Ureter (tissue), 1 donor: ENCODE measurements at regions not wholly inside any gene's neighbourhood (a gene's known extent, or its start where the extent isn't known, plus 50 kb on each side); places are given as distances from the start of the nearest gene placed in this dataset.

Source experiments
- DNase-seq: peaks from one replicate; pipeline ENCODE4 v3.0.0-alpha.2; 2020; ENCODE audit warnings: low spot score
- donor health status: DM: yes; HTN: yes; CAD: no.

DNA sequence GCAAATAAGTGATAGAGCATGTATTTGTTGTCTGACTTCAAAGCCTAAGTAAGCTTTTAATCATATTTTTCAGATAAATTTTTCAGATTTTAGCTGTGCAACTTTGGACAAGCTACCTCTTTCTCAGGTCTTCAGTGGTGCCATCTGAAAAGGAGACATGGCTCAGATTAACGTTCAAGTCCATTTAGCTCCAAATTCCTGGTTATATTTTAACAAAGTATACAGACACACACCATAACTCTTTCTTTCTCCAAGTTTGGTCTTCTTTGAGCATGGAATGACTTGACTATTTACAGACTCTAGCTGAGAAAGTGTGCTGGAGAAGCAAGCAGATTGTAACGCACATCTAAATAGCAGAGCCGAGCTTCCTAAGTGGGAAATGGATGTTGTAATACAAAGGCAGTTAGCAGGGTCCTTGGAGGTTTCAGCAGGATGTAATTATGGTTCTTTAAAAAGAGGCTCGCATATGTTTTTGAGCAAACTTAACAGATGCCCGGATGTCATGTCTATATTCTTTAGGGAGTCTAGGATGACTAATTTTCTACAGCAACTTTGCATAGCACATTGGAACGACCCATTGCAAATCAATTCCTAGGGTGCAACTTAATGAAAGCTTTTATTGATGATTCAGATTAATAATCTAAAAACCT is 128.1 kb upstream of the E2F8 start:
- no peak for DNase-seq

DNA sequence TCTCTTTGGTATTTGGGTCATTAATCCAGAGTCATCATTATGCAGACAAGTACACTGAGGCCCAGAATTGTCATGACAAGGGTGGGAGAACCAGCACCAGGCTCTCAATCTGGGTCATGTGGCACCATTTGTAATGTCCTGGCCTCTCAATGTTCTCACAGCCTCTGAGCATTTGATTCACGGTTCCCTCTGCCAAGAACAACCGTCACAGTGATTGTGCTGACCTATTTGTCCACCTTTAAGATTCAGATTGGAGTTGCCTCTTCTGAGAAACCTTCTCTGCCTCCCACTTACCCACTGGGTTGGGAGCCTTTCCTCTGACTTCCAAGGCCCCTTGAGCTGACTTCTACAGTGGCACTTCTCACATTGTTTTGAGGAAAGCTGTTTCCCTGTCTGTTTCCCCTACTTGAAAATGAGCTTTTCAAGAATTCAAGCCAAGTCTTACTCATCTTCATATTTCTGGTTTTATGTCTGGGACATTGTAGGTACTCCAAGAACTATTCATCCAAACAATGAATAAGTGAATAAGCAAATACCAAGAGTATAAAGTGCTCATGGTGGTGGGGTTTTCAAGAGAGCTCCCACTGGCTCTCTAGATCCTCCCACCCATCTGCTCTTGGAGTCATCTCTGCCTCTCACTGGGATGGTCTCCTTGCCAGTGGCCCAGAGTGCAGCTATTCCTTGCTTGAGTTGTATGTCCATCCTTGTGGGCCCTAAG is 126.4 kb upstream of the E2F8 start:
- no peak for DNase-seq

DNA sequence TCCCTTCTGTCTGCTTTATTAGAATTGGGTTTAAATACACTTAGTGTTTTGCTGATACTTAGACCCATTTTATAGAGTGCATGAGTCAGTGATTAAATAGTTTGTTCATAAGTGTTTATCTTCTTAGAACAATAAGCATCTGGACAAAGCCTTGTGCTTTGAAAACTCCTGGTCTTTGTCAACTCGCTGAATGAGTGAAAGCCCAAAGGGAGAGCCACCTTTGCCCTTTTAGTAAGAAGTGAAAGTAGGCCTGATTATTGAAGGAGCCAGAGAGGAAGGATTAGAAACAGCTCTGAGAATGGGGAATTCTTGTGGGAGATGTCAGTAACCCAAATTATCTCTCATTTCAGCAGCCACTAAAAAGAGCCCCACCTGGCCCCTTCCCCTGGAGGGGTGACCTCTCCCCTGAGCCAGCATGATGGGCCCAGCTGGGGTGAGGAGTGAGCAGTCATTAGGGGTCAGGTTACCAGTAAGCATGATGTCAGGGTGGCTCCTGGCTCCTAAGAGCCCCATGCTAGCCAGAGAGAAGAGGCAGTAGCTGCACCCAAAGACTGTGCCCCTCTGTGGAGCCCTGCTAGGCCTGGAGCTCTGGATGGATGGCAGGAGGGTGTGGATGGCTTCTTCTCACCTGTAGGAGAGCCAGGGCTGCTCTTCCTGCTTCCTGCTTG is 125.1 kb upstream of the E2F8 start:
- DNase-seq, result no peak

DNA sequence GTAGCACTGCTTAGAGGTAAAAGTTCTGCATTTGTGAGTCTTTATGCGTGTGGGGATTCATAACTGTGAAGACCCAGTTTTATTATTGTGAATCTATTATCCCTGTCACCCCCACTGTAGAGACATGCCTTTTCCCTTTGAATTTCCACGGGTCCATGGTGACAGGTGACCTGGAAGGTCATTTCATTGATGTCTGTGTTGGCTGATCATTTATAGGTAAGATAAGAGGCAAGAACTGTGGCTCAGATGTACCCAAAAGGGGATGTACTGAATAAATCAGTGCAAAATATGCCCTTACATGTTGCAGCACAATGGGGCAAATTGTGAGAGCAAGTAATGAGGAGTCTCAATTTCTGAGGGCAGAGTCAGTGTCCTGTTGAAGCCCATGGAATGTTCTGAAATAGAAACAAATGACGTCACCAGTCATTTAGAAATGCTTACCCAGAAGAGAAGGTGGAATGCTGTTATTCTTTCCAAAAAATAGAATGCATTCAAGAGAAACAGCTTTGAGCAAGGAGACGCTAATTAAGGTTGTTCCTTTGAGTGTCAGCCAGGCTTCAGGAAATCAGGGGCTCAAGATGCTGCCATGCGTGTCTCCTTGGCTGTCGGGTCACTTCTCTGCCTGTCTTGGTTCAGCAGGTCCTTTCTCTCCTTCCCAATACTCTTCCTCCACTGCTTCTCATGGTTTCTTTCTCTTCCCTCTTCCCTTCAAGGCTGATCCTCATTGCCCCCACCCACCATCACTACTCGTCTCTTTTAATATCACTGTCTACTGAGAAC is 118.7 kb upstream of the E2F8 start:
- DNase-seq, result no peak

DNA sequence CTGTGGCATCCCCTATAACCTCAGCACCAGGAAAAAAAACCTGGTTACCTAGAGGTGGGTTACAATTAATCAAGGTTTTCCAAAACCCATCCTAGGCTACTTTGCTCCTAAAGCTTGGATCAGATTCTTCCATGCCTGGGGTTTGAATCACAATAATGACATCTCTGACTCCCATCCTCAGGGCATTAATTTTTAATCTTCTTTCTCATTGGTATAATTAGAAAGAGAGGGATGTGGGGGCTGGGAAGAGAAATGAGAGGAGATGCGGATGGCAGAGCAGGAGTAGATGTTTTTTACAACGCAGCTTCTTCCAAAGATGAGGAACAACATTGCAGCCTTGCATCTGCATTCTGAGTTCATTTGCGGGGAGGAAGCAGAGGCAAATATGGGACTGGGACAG is 117.2 kb upstream of the E2F8 start:
- no peak for DNase-seq

DNA sequence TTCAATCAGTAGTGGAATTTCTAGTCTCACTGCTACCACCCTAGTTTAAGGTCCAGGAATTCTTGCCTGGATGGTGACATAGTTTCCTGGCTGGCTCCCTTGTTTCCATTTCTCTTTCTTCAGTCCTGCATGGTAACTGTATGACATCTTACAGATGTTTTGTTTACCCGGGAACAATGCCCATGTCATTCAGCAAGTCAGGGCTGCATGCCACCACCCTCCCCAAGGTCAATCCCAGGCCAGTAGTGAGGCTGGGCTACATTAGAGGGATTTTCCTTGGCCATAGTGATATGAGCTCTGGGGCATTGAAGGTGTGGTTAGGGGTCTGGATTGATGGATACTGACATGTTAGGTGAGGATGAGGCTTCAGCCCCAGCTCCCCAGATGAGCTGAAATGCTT is 114.9 kb upstream of the E2F8 start:
- no peak for DNase-seq

DNA sequence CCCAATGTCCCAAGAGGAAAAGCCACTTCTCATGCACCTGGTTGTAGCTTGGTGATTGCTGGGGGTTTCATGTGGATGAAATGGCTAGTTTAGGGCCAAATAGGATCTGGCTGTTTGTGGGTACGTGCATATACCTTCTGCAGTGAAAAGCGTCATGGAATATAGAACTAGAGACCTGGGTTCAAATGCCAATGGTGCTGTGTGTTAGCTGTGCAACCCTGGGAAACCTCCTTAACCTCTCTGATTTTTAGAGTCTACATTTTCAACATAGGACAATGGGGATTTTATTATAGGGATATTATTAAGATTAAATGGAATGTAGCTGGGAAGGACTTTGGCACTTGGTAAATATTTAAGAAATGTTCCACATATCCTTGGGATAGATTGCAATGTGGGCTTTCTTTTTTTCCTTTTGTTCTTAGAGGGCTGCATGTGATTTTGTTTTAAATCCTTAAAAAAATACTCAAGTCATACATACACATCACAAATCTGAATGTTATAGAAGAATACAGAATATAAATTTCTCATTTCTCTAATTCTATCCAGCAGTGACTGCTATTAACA is 112.6 kb upstream of the E2F8 start:
- no peak for DNase-seq

DNA sequence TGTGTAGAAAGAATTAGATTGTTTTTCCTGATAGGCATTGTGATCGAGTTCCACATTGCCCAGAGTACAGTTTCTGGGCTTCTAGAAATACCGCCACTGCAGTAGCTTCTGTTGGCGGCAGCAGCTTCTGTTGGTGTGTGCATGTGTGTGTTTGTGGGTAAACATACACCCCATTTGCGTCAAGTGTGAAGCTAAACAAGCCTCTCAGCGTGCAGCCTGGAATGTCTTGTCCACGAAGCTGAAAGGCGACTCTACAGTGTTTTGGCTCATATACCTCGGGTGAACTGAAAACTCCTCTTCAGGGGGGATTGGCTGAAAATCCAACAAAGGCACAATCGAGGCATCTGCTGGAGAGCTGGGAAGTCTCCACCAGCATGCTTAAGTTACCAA is 112.0 kb upstream of the E2F8 start:
- no peak for DNase-seq

DNA sequence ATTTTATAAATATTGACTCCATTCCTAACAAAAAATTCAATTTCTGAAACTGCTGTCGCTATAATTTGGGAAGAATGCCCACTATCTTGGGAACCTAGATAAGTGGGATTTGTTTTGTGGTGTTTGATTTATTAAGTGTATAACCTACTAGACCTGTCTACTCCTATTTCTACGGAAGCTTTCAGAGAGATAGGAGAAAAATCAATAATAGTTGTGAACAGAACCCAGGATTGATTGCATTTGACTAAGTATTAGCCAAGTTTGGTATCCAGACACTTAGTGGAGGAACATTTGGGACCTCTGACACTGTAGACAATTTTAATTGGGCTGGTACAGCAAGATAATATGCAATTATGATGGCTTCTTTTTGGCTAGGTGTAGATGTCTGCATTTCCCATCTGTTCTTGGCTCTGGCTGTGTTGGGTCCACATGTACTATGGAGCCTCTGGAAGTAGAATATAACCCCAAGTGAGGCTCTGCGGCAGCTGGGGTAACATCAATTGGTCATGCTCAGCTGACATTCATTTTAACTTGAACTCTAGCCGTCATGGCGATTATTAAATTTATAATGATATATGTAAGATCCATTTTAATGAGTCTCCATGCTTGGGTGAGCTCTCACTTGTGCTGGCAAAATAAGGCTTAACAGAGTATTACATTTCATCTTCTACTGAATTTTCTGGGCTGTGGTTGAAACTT is 111.5 kb upstream of the E2F8 start:
- DNase-seq, result no peak

DNA sequence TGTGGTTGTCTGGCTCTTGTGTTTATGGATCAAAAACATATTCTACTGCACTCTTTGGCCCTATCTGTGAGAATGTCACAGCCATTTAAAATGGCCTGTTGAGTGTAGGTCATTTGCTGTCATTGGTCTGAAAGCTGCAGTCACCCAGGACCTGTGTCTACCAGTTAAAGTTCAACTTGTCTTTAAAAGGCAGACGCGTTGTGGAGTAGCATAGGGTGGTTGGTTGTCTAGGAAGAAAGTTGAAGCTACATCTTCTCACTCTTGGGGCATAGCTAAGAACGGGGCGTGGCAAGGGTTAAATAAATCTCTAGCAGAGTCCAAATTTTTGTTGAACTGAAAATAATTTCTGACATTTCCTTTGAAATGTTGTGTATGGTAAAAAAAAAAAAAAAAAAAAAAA is 110.7 kb upstream of the E2F8 start:
- DNase-seq, result no peak

DNA sequence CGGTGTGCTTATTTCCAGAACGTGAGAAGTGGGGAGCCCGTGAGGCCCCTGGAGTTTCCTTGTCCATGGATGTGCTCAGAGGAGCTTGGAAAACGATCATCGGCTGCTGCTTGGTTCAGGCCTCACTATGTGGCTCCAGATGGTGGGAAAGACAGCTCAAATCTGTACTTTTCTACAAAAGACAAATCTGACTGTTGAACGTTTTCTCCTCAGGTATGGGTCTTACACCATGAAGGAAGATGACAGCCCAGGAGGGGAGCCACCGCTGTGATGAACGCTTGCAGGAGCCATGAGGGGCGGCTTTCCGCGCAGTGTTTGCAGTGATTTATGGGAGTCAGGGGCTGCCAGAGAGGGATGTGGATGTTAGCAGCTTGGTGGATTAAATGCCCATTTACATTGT is 109.4 kb upstream of the E2F8 start:
- no peak for DNase-seq

DNA sequence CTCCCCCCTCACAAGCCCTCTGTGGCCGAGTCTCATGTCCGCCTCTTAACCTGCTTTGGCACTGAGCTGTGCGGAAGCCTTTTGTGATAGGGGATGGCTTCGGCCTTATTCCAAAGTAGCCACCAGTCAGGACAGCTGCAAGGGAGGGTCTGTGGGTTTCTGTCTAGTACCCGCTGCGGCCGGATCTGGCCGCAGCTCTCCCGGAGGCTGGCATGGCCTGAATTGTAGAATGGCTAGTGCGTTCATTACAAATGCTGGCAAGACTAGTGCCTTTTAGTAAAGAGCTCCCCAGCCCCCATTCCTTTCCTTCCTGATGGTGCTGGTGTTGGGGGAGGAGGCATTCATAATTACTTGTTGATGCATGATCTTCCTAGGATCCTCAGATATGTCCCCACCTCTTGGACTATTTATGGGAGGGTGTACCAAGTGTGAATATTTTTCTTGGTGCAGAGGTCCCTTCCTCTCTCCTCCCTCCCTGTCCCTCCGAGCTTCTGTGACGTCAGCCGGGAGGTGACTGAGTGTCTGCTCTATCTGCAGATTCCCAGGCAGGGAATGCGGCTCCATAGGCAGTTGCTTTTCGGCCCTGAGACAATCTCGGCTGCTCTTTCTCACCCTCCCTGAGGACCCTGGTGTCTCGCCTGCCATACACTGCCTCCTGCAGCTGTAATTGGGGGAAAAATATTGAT is 108.7 kb upstream of the E2F8 start:
- DNase-seq, result no peak

DNA sequence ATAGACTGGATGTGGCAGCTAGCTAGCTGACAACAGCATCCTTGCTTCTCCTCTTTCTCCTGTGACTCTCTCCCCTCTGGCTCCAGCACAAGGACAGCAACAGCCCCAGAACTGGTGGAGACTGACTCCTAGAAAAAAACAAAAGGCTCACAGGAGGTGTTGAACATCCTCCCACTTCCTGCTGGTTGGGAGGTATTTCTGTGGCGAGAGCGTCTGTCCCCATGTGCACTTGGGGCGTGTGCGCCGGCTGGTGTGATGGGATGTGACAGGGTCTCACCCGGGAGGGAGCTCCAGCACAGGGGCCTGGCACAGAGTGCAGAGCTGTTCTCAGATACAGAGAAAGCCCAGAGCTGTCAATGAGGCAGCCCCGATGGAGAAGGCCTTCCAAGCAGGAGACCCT is 107.2 kb upstream of the E2F8 start:
- no peak for DNase-seq

DNA sequence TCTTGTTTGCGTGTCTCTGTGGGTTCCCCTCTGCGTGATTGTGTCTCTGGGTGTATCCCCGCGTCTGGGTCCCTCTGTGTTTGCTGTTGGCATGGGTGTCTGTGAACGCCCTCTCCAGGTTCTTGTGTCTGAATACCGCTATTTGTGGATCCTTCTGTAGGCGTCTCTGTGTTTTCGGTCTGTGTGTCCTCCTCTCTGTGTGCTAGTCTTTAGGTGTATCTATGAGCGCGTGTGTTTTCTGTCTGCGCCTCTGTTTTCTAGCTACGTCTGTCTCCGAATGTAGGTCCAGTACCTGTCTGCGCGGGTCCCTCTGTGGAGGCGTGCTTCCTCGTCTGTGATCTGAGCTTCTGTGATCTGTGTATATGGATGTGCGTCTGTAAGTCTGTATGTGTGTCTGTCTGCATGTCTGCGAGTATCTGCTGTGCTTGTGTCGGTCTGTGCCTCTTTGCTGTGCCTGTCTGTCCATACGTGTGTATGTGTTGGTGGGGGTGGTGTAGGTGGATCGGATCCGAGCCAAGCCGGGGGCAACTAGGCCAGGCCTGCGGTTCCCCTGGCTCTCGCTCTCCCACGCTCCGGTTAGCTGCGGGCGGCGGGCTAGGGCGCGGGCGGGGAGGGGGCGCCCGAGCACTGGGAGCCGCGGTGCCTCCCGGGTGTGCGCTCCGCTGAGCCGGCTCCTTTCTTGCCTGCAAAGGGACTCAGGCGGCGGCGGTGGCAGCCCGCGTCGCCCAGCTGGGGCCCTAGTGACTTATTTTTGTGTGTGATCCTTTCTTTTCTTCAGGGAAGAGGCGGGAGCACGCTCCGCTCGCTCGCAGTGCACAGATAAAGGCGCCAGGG is 105.3 kb upstream of the E2F8 start:
- no peak for DNase-seq

DNA sequence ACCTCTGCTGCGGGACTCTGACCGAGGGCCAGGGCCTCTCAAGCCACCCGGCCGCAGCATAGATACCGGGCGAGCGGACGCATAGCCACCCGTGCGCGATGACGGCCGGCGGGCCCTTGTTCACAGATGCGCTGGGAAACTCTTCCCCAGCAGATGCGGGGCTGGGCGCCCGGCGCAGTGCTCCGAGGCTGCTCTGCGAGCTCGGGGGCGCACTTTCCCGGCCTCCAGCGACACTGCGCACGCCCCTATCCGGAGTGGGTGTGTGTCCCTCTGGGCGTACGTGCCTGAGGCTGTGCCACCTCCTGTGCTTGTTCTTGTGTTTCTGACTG is 104.7 kb upstream of the E2F8 start:
- DNase-seq, result no peak

DNA sequence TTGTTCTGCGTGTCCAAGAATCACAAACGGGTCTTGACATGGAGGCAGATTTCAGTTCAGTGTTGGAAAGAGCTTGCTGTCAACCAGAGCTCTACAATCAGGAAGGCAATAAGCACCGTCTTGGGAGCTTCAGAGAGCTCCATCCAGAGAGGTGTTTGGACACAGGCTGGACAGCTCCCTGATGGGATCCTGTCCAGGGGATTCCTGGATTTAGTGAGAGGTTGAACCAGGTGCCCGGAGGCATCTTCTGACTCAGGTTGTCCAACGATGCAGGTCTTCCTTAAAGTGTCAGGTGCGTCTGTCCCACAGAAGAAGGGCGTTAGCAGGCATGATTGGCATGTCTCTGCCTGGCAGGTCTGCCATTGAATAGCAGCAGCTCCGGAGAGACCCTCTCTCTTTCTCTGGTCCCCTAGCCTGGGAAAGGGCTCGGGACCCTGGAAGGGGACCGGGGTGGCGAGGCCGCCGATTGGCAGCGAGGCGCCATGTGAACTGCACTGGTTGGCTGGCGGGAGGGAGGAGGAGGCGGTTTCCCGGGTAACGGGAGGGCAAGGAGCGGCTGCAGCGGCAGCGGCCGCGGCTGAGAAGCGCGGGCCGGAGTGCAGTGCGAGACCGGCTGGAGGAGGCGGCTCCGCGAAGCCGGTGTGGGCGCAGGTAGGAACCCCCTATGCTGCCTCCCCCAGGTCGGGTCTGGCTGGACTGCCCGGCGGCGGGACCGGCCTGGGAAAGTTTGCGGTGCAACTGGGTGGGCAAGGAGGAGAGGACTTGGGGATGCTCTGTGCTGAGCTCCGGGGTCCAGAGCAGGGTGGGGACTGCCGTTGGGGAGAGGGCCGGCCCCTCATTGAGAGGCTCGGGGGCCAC is 104.1 kb upstream of the E2F8 start:
- peak; percentile 56 for DNase-seq

DNA sequence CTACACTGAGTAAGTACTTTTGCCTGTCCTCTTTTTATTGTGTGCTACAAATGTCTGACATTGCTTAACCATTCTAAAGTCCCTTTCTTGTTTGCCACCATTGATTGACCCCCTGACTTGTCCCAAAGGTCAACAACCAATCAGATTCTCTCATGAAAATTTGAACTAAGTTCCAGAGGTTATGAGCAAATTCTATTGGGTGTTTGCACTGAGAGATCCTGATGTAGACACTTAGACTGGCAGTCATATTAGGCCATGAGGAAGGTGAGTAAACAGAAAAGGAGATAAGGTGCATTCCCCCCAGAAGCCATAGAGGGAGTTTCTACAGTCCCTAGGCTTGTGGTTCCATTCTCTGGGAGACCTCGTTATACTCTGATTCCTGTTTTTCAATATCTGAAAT is 101.3 kb upstream of the E2F8 start:
- no peak for DNase-seq

DNA sequence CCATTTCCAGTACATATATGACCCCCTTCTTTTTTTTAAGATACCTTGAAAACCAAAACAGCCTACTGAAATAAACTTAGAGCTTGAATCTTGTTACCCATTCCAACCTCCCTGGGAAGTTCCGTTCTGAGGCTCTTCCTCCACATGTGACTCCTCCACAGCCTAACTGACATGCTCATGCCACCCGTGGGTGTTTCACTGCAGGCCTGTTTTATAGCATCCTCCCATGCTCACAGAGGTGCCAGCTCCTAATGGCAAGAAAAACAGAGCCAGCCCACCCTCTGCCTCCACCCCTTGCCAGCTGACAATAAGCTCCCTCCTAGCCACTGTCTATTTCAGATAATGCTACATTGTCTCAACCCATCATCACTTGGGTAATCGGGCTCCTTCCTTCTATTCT is 97.6 kb upstream of the E2F8 start:
- DNase-seq, result no peak

DNA sequence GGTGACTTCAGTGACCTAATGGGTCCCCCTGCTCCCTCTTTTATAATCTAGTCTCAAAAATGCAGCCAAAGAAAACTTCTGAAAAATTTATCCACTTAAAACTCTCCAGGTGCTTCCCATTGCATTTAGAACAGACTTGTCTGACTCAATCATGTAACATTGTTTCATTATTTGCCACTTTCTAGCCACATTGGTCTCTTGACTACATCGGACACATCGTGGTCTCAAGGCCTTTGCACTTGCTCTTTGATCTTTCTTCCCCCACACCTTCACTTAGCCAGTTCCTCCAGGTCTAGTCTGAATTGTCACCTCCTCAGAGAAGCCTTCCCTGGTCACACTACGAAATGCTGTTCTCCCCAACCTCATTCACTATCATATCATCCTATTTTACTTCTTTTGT is 97.0 kb upstream of the E2F8 start:
- DNase-seq, result no peak
